ENCODE measurements at regions not wholly inside any gene's neighbourhood (a gene's known extent, or its start where the extent isn't known, plus 50 kb on each side); places are given as distances from the start of the nearest gene placed in this dataset.

GRCh38 chr15:67908756-67909155 is 68.9 kb upstream of the RNU6-1 start:
- TF ChIP-seq CTCF (IDR thresholded peaks at IDR 0.05; ENCODE audit: insufficient read depth, low read depth, low read length) (no peak), EZH2 (IDR thresholded peaks at IDR 0.05; ENCODE audit: insufficient read depth, low read length) (no peak)

Measured in astrocyte (in vitro differentiated cells and primary cell).